Muscle layer of colon (tissue), 2 donors: ENCODE measurements at regions not wholly inside any gene's neighbourhood (a gene's known extent, or its start where the extent isn't known, plus 50 kb on each side); places are given as distances from the start of the nearest gene placed in this dataset.
"Not testable (repeated sequence)": the region's sequence is repeated elsewhere in the genome, so short reads cannot be mapped to it uniquely, and the experiment has no call there.

ENCODE experiments used
- H3K27ac ChIP-seq: one replicate; pipeline ENCODE4 v1.7.0; 2013; ENCODE audit warnings: low read depth, mild to moderate bottlenecking, low read length, moderate library complexity
- H3K27me3 ChIP-seq, 2 donors: one replicate each; pipeline ENCODE4 v1.7.0; 2013; ENCODE audit warnings: low read length in 2 of 2, mild to moderate bottlenecking in 2 of 2; ENCODE audit not compliant: insufficient read depth in 2 of 2, control insufficient read depth in 1 of 2
- H3K36me3 ChIP-seq: one replicate; pipeline ENCODE4 v1.7.0; 2013; ENCODE audit warnings: mild to moderate bottlenecking, low read length; ENCODE audit not compliant: insufficient read depth
- H3K4me1 ChIP-seq: one replicate; pipeline ENCODE4 v1.7.0; 2013; ENCODE audit warnings: mild to moderate bottlenecking, low read length; ENCODE audit not compliant: insufficient read depth
- H3K4me3 ChIP-seq, 2 donors: one replicate each; pipeline ENCODE4 v1.7.0; 2013; ENCODE audit warnings: low read length in 2 of 2, low read depth in 1 of 2, mild to moderate bottlenecking in 1 of 2, moderate library complexity in 1 of 2
- H3K9ac ChIP-seq: one replicate; pipeline ENCODE4 v1.7.0; 2013; ENCODE audit warnings: low read length
- H3K9me3 ChIP-seq: one replicate; pipeline ENCODE4 v1.7.0; 2013; ENCODE audit warnings: mild to moderate bottlenecking, low read length
- donor health status: abdominal sarcoma.
- donor health status: Adenocarcinoma of cecum.

- Histone ChIP-seq H3K9me3 (no peaks in the 10 kb centered on the region), H3K4me3 (no peak overlapping the region), H3K4me1 (no peaks in the 10 kb centered on the region), H3K27me3 (no peaks in the 10 kb centered on the region), H3K9ac (no peak overlapping the region), H3K27ac (no peak overlapping the region), H3K36me3 (no peaks in the 10 kb centered on the region)
These were observed 618.8 kb upstream of the CDH11 start for GRCh38 chr16:65740711-65741110.

- Histone ChIP-seq H3K9ac (no peak overlapping the region), H3K4me1 (no peaks in the 10 kb centered on the region), H3K27ac (no peak overlapping the region), H3K4me3 (no peak overlapping the region), H3K36me3 (no peaks in the 10 kb centered on the region), H3K27me3 (no peaks in the 10 kb centered on the region), H3K9me3 (no peaks in the 10 kb centered on the region)
These were observed 617.7 kb upstream of the CDH11 start for GRCh38 chr16:65739518-65739917.

GRCh38 chr16:65737831-65738230 lies 616.0 kb upstream of the CDH11 start:
- Histone ChIP-seq H3K4me1 (no peaks in the 10 kb centered on the region), H3K27me3 (no peaks in the 10 kb centered on the region), H3K36me3 (no peaks in the 10 kb centered on the region), H3K4me3 (no peak overlapping the region), H3K9me3 (no peaks in the 10 kb centered on the region), H3K9ac (no peak overlapping the region), H3K27ac (no peak overlapping the region)

- not testable (repeated sequence) for H3K36me3 ChIP-seq, H3K27me3 ChIP-seq, H3K9ac ChIP-seq, H3K4me1 ChIP-seq, H3K9me3 ChIP-seq, H3K27ac ChIP-seq, H3K4me3 ChIP-seq
These were observed 613.8 kb upstream of the CDH11 start for GRCh38 chr16:65735615-65736014.

GRCh38 chr16:65733721-65734120 lies 611.9 kb upstream of the CDH11 start:
- Histone ChIP-seq H3K36me3 (no peaks in the 10 kb centered on the region), H3K4me3 (no peak overlapping the region), H3K27ac (no peak overlapping the region), H3K4me1 (no peaks in the 10 kb centered on the region), H3K9me3 (no peaks in the 10 kb centered on the region), H3K9ac (no peak overlapping the region), H3K27me3 (no peaks in the 10 kb centered on the region)

GRCh38 chr16:65731833-65732232 lies 610.0 kb upstream of the CDH11 start:
- Histone ChIP-seq H3K4me3 (no peak overlapping the region), H3K36me3 (no peaks in the 10 kb centered on the region), H3K4me1 (no peaks in the 10 kb centered on the region), H3K27me3 (no peaks in the 10 kb centered on the region), H3K27ac (no peak overlapping the region), H3K9me3 (no peaks in the 10 kb centered on the region), H3K9ac (no peak overlapping the region)

- no peaks in the 10 kb centered on the region for H3K4me1 ChIP-seq
These were observed 606.8 kb upstream of the CDH11 start for GRCh38 chr16:65728652-65729051.

GRCh38 chr16:65728167-65728566 lies 606.3 kb upstream of the CDH11 start:
- H3K27ac ChIP-seq = no peak overlapping the region
- H3K9ac ChIP-seq = no peak overlapping the region
- H3K9me3 ChIP-seq = no peaks in the 10 kb centered on the region
- H3K27me3 ChIP-seq = no peaks in the 10 kb centered on the region
- no peak overlapping the region for H3K4me3 ChIP-seq
- no peaks in the 10 kb centered on the region for H3K4me1 ChIP-seq
- no peaks in the 10 kb centered on the region for H3K36me3 ChIP-seq

More at GRCh38 chr16:65728652-65729051, 606.8 kb upstream of the CDH11 start:
- Histone ChIP-seq H3K9ac (no peak overlapping the region), H3K4me3 (no peak overlapping the region), H3K27me3 (no peaks in the 10 kb centered on the region), H3K27ac (no peak overlapping the region), H3K9me3 (no peaks in the 10 kb centered on the region), H3K36me3 (no peaks in the 10 kb centered on the region)

- Histone ChIP-seq H3K36me3 (no peaks in the 10 kb centered on the region), H3K4me3 (no peak overlapping the region), H3K9ac (no peak overlapping the region), H3K4me1 (no peaks in the 10 kb centered on the region), H3K27ac (no peak overlapping the region), H3K27me3 (no peaks in the 10 kb centered on the region), H3K9me3 (no peaks in the 10 kb centered on the region)
These were observed 605.8 kb upstream of the CDH11 start for GRCh38 chr16:65727534-65728137.

GRCh38 chr16:65725156-65725845 lies 603.4 kb upstream of the CDH11 start:
- H3K36me3 ChIP-seq = no peaks in the 10 kb centered on the region

GRCh38 chr16:65722429-65722828 lies 600.6 kb upstream of the CDH11 start:
- H3K27ac ChIP-seq = no peak overlapping the region
- no peaks in the 10 kb centered on the region for H3K9me3 ChIP-seq
- no peak overlapping the region for H3K4me3 ChIP-seq
- no peaks in the 10 kb centered on the region for H3K27me3 ChIP-seq
- H3K36me3 ChIP-seq = no peaks in the 10 kb centered on the region
- no peaks in the 10 kb centered on the region for H3K4me1 ChIP-seq
- H3K9ac ChIP-seq = no peak overlapping the region

More at GRCh38 chr16:65725156-65725845, 603.4 kb upstream of the CDH11 start:
- Histone ChIP-seq H3K4me3 (no peak overlapping the region), H3K4me1 (no peaks in the 10 kb centered on the region), H3K9me3 (no peaks in the 10 kb centered on the region), H3K9ac (no peak overlapping the region), H3K27ac (no peak overlapping the region), H3K27me3 (no peaks in the 10 kb centered on the region)

GRCh38 chr16:65717846-65718245 lies 596.0 kb upstream of the CDH11 start:
- Histone ChIP-seq H3K36me3 (no peaks in the 10 kb centered on the region), H3K9me3 (no peaks in the 10 kb centered on the region), H3K4me3 (no peak overlapping the region), H3K9ac (no peak overlapping the region), H3K4me1 (no peaks in the 10 kb centered on the region), H3K27ac (no peak overlapping the region), H3K27me3 (no peaks in the 10 kb centered on the region)
